H1 (cell line): ENCODE measurements at regions not wholly inside any gene's neighbourhood (a gene's known extent, or its start where the extent isn't known, plus 50 kb on each side); places are given as distances from the start of the nearest gene placed in this dataset.

ENCODE experiments used
- CTCF ChIA-PET: fragments of 300-600 bp; sonication (Branson Sonifier 250); formaldehyde crosslinking; loops from one replicate; lab custom pipeline; 2021; ENCODE audit not compliant: partially characterized antibody; lab: Charles Lee
- POLR2A ChIA-PET: fragments of 300-600 bp; sonication (Branson Sonifier 250); formaldehyde crosslinking; loops from one replicate; lab custom pipeline; 2021; ENCODE audit warnings: inconsistent platforms; ENCODE audit not compliant: partially characterized antibody; lab: Charles Lee
- DNase-seq, 2 experiments: peaks; one replicate each; pipeline versions ENCODE4 v3.0.0 to v3.0.0-alpha.2; 2010 to 2022; ENCODE audit warnings: low spot score in 2 of 2, low read depth in 1 of 2, mixed read lengths in 1 of 2
- FAIRE-seq: peaks from 2 replicates; lab custom pipeline; 2011; peaks lifted over from hg19 to GRCh38; lab: Jason Lieb, UNC
- H2AFZ ChIP-seq: 2 replicates; pipeline ENCODE4 v1.8.1; 2012; ENCODE audit warnings: low read length, inconsistent platforms
- H2AK5ac ChIP-seq: 2 replicates; pipeline ENCODE4 v1.6.1; 2013; ENCODE audit warnings: low read depth, low read length
- H2BK120ac ChIP-seq: replicated peaks from 2 replicates; pipeline ENCODE3; 2013; ENCODE audit warnings: low read depth, low read length, inconsistent platforms
- H2BK12ac ChIP-seq: 2 replicates; pipeline ENCODE4 v1.6.1; 2013; ENCODE audit warnings: low read depth, low read length
- H2BK15ac ChIP-seq: 2 replicates; pipeline ENCODE4 v1.6.1; 2013; ENCODE audit warnings: low read length
- H2BK20ac ChIP-seq: 2 replicates; pipeline ENCODE4 v1.6.1; 2013; ENCODE audit warnings: low read length
- H2BK5ac ChIP-seq: 2 replicates; pipeline ENCODE4 v1.6.1; 2013; ENCODE audit warnings: low read depth, low read length
- H3K14ac ChIP-seq: 2 replicates; pipeline ENCODE4 v1.6.1; 2013; ENCODE audit warnings: inconsistent platforms; ENCODE audit not compliant: insufficient read length
- H3K18ac ChIP-seq: 2 replicates; pipeline ENCODE4 v1.6.1; 2013; ENCODE audit warnings: low read length; ENCODE audit errors: extremely low read depth
- H3K23ac ChIP-seq: 2 replicates; pipeline ENCODE4 v1.6.1; 2013; ENCODE audit warnings: inconsistent platforms; ENCODE audit not compliant: insufficient read length
- H3K23me2 ChIP-seq: 2 replicates; pipeline ENCODE4 v1.6.1; 2013; ENCODE audit warnings: low read depth, low read length
- H3K27ac ChIP-seq: 2 replicates; pipeline ENCODE4 v1.6.1; 2011; ENCODE audit warnings: low read depth, low read length, inconsistent platforms
- H3K27me3 ChIP-seq, 4 experiments: replicated peaks in 1 of 4; 1 replicate in 1 of 4; 2 replicates in 3 of 4; pipeline versions ENCODE4 v1.6.1 to v1.8.1; 2011 to 2013; ENCODE audit warnings: low read length in 3 of 4, mild to moderate bottlenecking in 3 of 4, inconsistent platforms in 2 of 4, mixed read lengths in 2 of 4, moderate library complexity in 1 of 4; ENCODE audit not compliant: control insufficient read depth in 3 of 4, insufficient read depth in 3 of 4; ENCODE audit errors: extremely low read depth in 1 of 4
- H3K36me3 ChIP-seq, 4 experiments: 2 replicates each; pipeline versions ENCODE4 v1.6.1 to v1.8.1; 2011 to 2013; ENCODE audit warnings: mild to moderate bottlenecking in 4 of 4, low read length in 3 of 4, moderate library complexity in 2 of 4, control low read depth in 1 of 4, inconsistent platforms in 1 of 4; ENCODE audit not compliant: insufficient read depth in 4 of 4, control insufficient read depth in 2 of 4
- H3K4ac ChIP-seq: replicated peaks from 2 replicates; pipeline ENCODE3; 2013; ENCODE audit warnings: low read length, low read depth, mixed read lengths, inconsistent platforms; ENCODE audit not compliant: insufficient read length
- H3K4me1 ChIP-seq, 4 experiments: replicated peaks in 1 of 4; 1 replicate in 1 of 4; 2 replicates in 3 of 4; pipeline versions ENCODE4 v1.6.1 to v1.8.1; 2011 to 2013; ENCODE audit warnings: low read length in 3 of 4, inconsistent platforms in 2 of 4, mixed read lengths in 1 of 4; ENCODE audit not compliant: insufficient read depth in 4 of 4, control insufficient read depth in 3 of 4
- H3K4me2 ChIP-seq, 2 experiments: 2 replicates each; pipeline versions ENCODE4 v1.6.1 to v1.8.1; 2011 to 2013; ENCODE audit warnings: low read depth in 2 of 2, low read length in 2 of 2, control low read depth in 1 of 2, inconsistent platforms in 1 of 2, mild to moderate bottlenecking in 1 of 2; ENCODE audit not compliant: insufficient read depth in 1 of 2
- H3K4me3 ChIP-seq, 4 experiments: fragments of 200-600, 300-600 bp in 1 of 4; sonication (generic), shearing (Covaris generic), sonication (Bioruptor Twin) in 1 of 4; 2 replicates each; pipeline versions ENCODE4 v1.5.1 to v1.8.1; 2011 to 2016; ENCODE audit warnings: low read length in 4 of 4, low read depth in 3 of 4, control low read depth in 2 of 4, inconsistent platforms in 2 of 4, mild to moderate bottlenecking in 2 of 4, mixed read lengths in 1 of 4, moderate library complexity in 1 of 4; ENCODE audit not compliant: insufficient read depth in 2 of 4; ENCODE audit errors: extremely low read depth in 1 of 4
- H3K56ac ChIP-seq: replicated peaks from 2 replicates; pipeline ENCODE3; 2013; ENCODE audit warnings: low read depth, mild to moderate bottlenecking, mixed read lengths, low read length, inconsistent platforms; ENCODE audit not compliant: insufficient read length
- H3K79me1 ChIP-seq: 2 replicates; pipeline ENCODE4 v1.6.1; 2013; ENCODE audit warnings: low read depth, low read length, control low read depth
- H3K79me2 ChIP-seq, 2 experiments: 2 replicates each; pipeline versions ENCODE4 v1.6.1 to v1.8.1; 2012 to 2013; ENCODE audit warnings: low read length in 2 of 2, mild to moderate bottlenecking in 2 of 2, inconsistent platforms in 1 of 2; ENCODE audit not compliant: insufficient read depth in 2 of 2, control insufficient read depth in 1 of 2
- H3K9ac ChIP-seq, 4 experiments: replicated peaks in 1 of 4; 1 replicate in 1 of 4; 2 replicates in 3 of 4; pipeline versions ENCODE4 v1.6.1 to v1.8.1; 2011 to 2013; ENCODE audit warnings: low read depth in 3 of 4, low read length in 3 of 4, control low read depth in 2 of 4, mild to moderate bottlenecking in 2 of 4, moderate library complexity in 2 of 4, inconsistent platforms in 1 of 4; ENCODE audit errors: extremely low read depth in 1 of 4
- H3K9me3 ChIP-seq, 2 experiments: 2 replicates each; pipeline versions ENCODE4 v1.6.1 to v1.8.1; 2012 to 2013; ENCODE audit warnings: mild to moderate bottlenecking in 2 of 2, moderate library complexity in 2 of 2, control low read depth in 1 of 2, inconsistent platforms in 1 of 2, low read depth in 1 of 2, low read length in 1 of 2, mixed read lengths in 1 of 2; ENCODE audit not compliant: insufficient read depth in 2 of 2
- H4K20me1 ChIP-seq, 2 experiments: replicated peaks in 1 of 2; 2 replicates each; pipeline versions ENCODE3 to v1.8.1; 2011 to 2013; ENCODE audit warnings: inconsistent platforms in 2 of 2, low read length in 2 of 2, mild to moderate bottlenecking in 1 of 2; ENCODE audit not compliant: insufficient read depth in 2 of 2, control insufficient read depth in 1 of 2
- H4K5ac ChIP-seq: 2 replicates; pipeline ENCODE4 v1.6.1; 2013; ENCODE audit warnings: low read length, low read depth, mixed read lengths, inconsistent platforms; ENCODE audit not compliant: insufficient read length
- H4K8ac ChIP-seq: 2 replicates; pipeline ENCODE4 v1.8.0; 2013; ENCODE audit warnings: mild to moderate bottlenecking, moderate library complexity, low read length, inconsistent platforms; ENCODE audit not compliant: insufficient read depth; ENCODE audit errors: extremely low read depth
- H4K91ac ChIP-seq: replicated peaks from 2 replicates; pipeline ENCODE3; 2013; ENCODE audit warnings: low read length, mixed read lengths, inconsistent platforms; ENCODE audit not compliant: insufficient read length
- CREB1 ChIP-seq: IDR thresholded peaks from 2 replicates; pipeline ENCODE4 v1.6.1; 2012; ENCODE audit warnings: inconsistent platforms
- EZH2 ChIP-seq: fragments of 200-600 bp; sonication (generic); IDR thresholded peaks from 2 replicates; pipeline ENCODE4 v1.7.1; 2012; ENCODE audit warnings: low read depth, mild to moderate bottlenecking, moderate library complexity, low read length, inconsistent platforms; ENCODE audit not compliant: severe bottlenecking
- HDAC2 ChIP-seq, 2 experiments: fragments of 300-600 bp in 1 of 2; sonication (generic) in 1 of 2; IDR thresholded peaks; 2 replicates each; pipeline ENCODE4 v1.6.1; 2011 to 2012; ENCODE audit warnings: low read depth in 2 of 2, low read length in 2 of 2, mild to moderate bottlenecking in 2 of 2, moderate library complexity in 2 of 2, borderline replicate concordance in 1 of 2, inconsistent platforms in 1 of 2
- MAFK ChIP-seq: IDR thresholded peaks from 2 replicates; pipeline ENCODE4 v1.6.1; 2012; ENCODE audit warnings: low read depth, mild to moderate bottlenecking, improper control_type of control experiment, low read length
- NANOG ChIP-seq: IDR thresholded peaks from 2 replicates; pipeline ENCODE4 v1.6.1; 2011; ENCODE audit warnings: low read length, low read depth, mild to moderate bottlenecking, inconsistent platforms; ENCODE audit not compliant: insufficient read depth, poor library complexity, severe bottlenecking
- POU5F1 ChIP-seq: IDR thresholded peaks from 2 replicates; pipeline ENCODE4 v1.6.1; 2011; ENCODE audit warnings: low read depth, mild to moderate bottlenecking, low read length, moderate library complexity
- TAF7 ChIP-seq: optimal IDR thresholded peaks from 2 replicates; pipeline ENCODE3; 2011; ENCODE audit warnings: low read depth, mild to moderate bottlenecking, inconsistent platforms, low read length, moderate library complexity, borderline replicate concordance
- whole genome bisulfite sequencing, 2 experiments: shearing (Covaris generic) in 1 of 2; methylation state at CpG; one replicate each; pipeline versions ENCODE4 v1.1.6 to v1.1.7; 2013 to 2015; ENCODE audit warnings: low lambda C conversion rate in 2 of 2, mixed read lengths in 2 of 2, inconsistent platforms in 1 of 2, low coverage in 1 of 2, missing lambda C conversion rate in 1 of 2; ENCODE audit not compliant: insufficient replicate concordance in 2 of 2, insufficient coverage in 1 of 2, insufficient read length in 1 of 2; ENCODE audit errors: extremely low coverage in 1 of 2, missing lambda C conversion rate in 1 of 2; 5-methylcytosine and 5-hydroxymethylcytosine counted together

GRCh38 chr3:147139341-147139740 is 267.0 kb downstream of the ZIC4 start:
- H3K18ac ChIP-seq, result no peak overlapping the region
- no peak overlapping the region for H3K4me2 ChIP-seq
- H2BK15ac ChIP-seq, result no peak overlapping the region
- no peak overlapping the region for H3K56ac ChIP-seq
- no peak overlapping the region for H2BK5ac ChIP-seq
- H3K14ac ChIP-seq, result no peak overlapping the region
- no peaks in the 10 kb centered on the region for H3K36me3 ChIP-seq
- H2BK20ac ChIP-seq, result no peak overlapping the region
- H3K79me2 ChIP-seq, result no peaks in the 10 kb centered on the region
- H3K4ac ChIP-seq, result no peak overlapping the region
- H3K23ac ChIP-seq, result no peak overlapping the region
- no peak overlapping the region for H4K8ac ChIP-seq
- FAIRE-seq (no peak), DNase-seq (no peak)
- no peaks in the 10 kb centered on the region; a peak in 1 of 7 replicates for H3K27me3 ChIP-seq
- H3K79me1 ChIP-seq, result no peaks in the 10 kb centered on the region
- H2BK12ac ChIP-seq, result no peak overlapping the region
- no peak overlapping the region for H3K4me3 ChIP-seq
- H2BK120ac ChIP-seq, result no peak overlapping the region
- no peak overlapping the region for H3K27ac ChIP-seq
- 83% methylated on average over 1 of the region's 1 CpG; no CpG with 5 or more reads in 1 of the 2 experiments for WGBS, 2 experiments
- H3K4me1 ChIP-seq, result no peaks in the 10 kb centered on the region
- ChIA-PET POLR2A (no interaction called here), CTCF (interaction anchor here (1.5 kb wide), 1 partner anchor 10 kb away, joined by 7 read pairs; no protein-coding TSS in a partner anchor)
- no peak overlapping the region for H2AK5ac ChIP-seq
- no peak overlapping the region for H4K5ac ChIP-seq
- TF ChIP-seq HDAC2 (IDR thresholded peaks at IDR 0.05; ENCODE audit: borderline replicate concordance in 1 of 2, low read depth in 2 of 2, low read length in 2 of 2) (no peak), CREB1 (no peak), POU5F1 (no peak), TAF7 (no peak), MAFK (no peak), NANOG (no peak), EZH2 (no peak)
- H4K20me1 ChIP-seq, result no peaks in the 10 kb centered on the region
- H3K9ac ChIP-seq, result no peak overlapping the region
- no peak overlapping the region for H4K91ac ChIP-seq
- no peaks in the 10 kb centered on the region for H3K23me2 ChIP-seq
- no peak overlapping the region for H2AFZ ChIP-seq
- no peaks in the 10 kb centered on the region for H3K9me3 ChIP-seq
